HepG2 (cell line): ENCODE measurements at regions not wholly inside any gene's neighbourhood (a gene's known extent, or its start where the extent isn't known, plus 50 kb on each side); places are given as distances from the start of the nearest gene placed in this dataset.

Experiments used
- CREM ChIP-seq, 2 experiments: sonication (generic) in 1 of 2; formaldehyde crosslinking in 1 of 2; IDR thresholded peaks; 2 replicates each; pipeline versions ENCODE4 v1.4.0 to v1.6.1; 2016 to 2020; ENCODE audit warnings: antibody characterized with exemption in 1 of 2, mild to moderate bottlenecking in 1 of 2, missing genetic modification reagents in 1 of 2
- EP300 ChIP-seq, 3 experiments: sonication (generic) in 1 of 3; formaldehyde crosslinking in 1 of 3; IDR thresholded peaks; 2 replicates each; pipeline versions ENCODE4 v1.5.1 to v1.6.1; 2011 to 2020; ENCODE audit warnings: low read depth in 2 of 3, low read length in 2 of 3, borderline replicate concordance in 1 of 3, improper control_type of control experiment in 1 of 3, mild to moderate bottlenecking in 1 of 3, missing genetic modification reagents in 1 of 3, moderate library complexity in 1 of 3
- FOSL1 ChIP-seq: sonication (generic); formaldehyde crosslinking; IDR thresholded peaks from 2 replicates; pipeline ENCODE4 v1.9.0; 2021; ENCODE audit warnings: missing genetic modification reagents, borderline replicate concordance
- GABPB1 ChIP-seq: IDR thresholded peaks from 2 replicates; pipeline ENCODE4 v1.6.1; 2016; ENCODE audit warnings: mild to moderate bottlenecking, missing genetic modification reagents, moderate library complexity, missing compliant biosample characterization
- MIER3 ChIP-seq: IDR thresholded peaks from 2 replicates; pipeline ENCODE4 v1.6.1; 2016; ENCODE audit warnings: missing compliant biosample characterization, borderline replicate concordance
- NFIB ChIP-seq: sonication (generic); formaldehyde crosslinking; IDR thresholded peaks from 2 replicates; pipeline ENCODE4 v1.9.0; 2021; ENCODE audit warnings: missing genetic modification reagents, mild to moderate bottlenecking, borderline replicate concordance
- POLR2AphosphoS5 ChIP-seq: IDR thresholded peaks from 2 replicates; pipeline ENCODE4 v1.6.1; 2012; ENCODE audit warnings: low read depth, low read length
- RAD21 ChIP-seq: fragments of 450-650 bp; formaldehyde crosslinking; IDR thresholded peaks from 2 replicates; pipeline ENCODE4 v1.5.0; 2020; ENCODE audit warnings: mild to moderate bottlenecking
- TOPORS ChIP-seq: sonication (generic); formaldehyde crosslinking; IDR thresholded peaks from 2 replicates; pipeline ENCODE4 v1.8.0; 2023; ENCODE audit warnings: mild to moderate bottlenecking, missing genetic modification reagents
- ZNF282 ChIP-seq: fragments of 450-650 bp; IDR thresholded peaks from 2 replicates; pipeline ENCODE4 v1.6.1; 2018; ENCODE audit not compliant: partially characterized antibody
- ZNF484 ChIP-seq: sonication (generic); formaldehyde crosslinking; IDR thresholded peaks from 2 replicates; pipeline ENCODE4 v1.5.1; 2020; ENCODE audit warnings: mild to moderate bottlenecking, low read depth, missing genetic modification reagents, borderline replicate concordance
- TF ChIP-seq, protein P1 (sequence below): sonication (generic); formaldehyde crosslinking; IDR thresholded peaks from 2 replicates; pipeline ENCODE4 v1.8.1; 2022; ENCODE audit warnings: low read depth, mild to moderate bottlenecking, missing genetic modification reagents
- TF ChIP-seq, protein P2 (sequence below): IDR thresholded peaks from 2 replicates; pipeline ENCODE4 v1.6.1; 2018; ENCODE audit warnings: missing genetic modification reagents
- TF ChIP-seq, protein P3 (sequence below): IDR thresholded peaks from 2 replicates; pipeline ENCODE4 v1.6.1; 2012; ENCODE audit warnings: inconsistent platforms

DNA sequence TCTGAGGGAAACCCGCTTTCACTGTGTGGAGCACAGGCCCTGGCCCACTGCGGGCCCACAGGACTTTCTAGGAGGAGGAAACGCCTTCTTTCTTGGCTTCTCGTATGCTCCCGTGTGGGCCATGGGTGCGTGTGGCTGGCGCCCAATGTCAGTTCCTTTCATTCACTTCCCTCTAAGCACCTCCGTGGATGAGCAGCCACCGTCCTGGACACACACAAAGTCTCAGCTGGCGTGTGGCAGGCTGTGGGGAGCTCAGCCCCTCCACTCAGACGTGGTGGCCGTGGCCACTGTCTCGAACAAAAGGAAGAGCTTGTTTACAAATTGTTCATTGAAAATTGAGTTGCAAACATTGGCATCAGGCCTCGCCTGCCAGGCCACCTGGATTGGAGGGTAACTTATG, 240.0 kb upstream of the SGCG start:
- TF ChIP-seq, protein P1, sequence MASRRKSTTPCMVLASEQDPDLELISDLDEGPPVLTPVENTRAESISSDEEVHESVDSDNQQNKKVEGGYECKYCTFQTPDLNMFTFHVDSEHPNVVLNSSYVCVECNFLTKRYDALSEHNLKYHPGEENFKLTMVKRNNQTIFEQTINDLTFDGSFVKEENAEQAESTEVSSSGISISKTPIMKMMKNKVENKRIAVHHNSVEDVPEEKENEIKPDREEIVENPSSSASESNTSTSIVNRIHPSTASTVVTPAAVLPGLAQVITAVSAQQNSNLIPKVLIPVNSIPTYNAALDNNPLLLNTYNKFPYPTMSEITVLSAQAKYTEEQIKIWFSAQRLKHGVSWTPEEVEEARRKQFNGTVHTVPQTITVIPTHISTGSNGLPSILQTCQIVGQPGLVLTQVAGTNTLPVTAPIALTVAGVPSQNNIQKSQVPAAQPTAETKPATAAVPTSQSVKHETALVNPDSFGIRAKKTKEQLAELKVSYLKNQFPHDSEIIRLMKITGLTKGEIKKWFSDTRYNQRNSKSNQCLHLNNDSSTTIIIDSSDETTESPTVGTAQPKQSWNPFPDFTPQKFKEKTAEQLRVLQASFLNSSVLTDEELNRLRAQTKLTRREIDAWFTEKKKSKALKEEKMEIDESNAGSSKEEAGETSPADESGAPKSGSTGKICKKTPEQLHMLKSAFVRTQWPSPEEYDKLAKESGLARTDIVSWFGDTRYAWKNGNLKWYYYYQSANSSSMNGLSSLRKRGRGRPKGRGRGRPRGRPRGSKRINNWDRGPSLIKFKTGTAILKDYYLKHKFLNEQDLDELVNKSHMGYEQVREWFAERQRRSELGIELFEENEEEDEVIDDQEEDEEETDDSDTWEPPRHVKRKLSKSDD (CRISPR knock-in tag): no peak
- TF ChIP-seq ZNF484 (CRISPR knock-in tag) (no peak), POLR2AphosphoS5 (no peak), FOSL1 (CRISPR knock-in tag) (no peak), ZNF282 (no peak), MIER3 (no peak), CREM (IDR thresholded peaks at IDR 0.05) (no peak), CREM (CRISPR knock-in tag; IDR thresholded peaks at IDR 0.05) (no peak), RAD21 (CRISPR knock-in tag) (no peak), TOPORS (CRISPR knock-in tag) (no peak), EP300 (IDR thresholded peaks at IDR 0.05; ENCODE audit: low read depth in 2 of 2, low read length in 2 of 2) (no peak), EP300 (CRISPR knock-in tag; IDR thresholded peaks at IDR 0.05; ENCODE audit: borderline replicate concordance) (no peak), GABPB1 (no peak), NFIB (CRISPR knock-in tag) (no peak)
- TF ChIP-seq, protein P2, sequence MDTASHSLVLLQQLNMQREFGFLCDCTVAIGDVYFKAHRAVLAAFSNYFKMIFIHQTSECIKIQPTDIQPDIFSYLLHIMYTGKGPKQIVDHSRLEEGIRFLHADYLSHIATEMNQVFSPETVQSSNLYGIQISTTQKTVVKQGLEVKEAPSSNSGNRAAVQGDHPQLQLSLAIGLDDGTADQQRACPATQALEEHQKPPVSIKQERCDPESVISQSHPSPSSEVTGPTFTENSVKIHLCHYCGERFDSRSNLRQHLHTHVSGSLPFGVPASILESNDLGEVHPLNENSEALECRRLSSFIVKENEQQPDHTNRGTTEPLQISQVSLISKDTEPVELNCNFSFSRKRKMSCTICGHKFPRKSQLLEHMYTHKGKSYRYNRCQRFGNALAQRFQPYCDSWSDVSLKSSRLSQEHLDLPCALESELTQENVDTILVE: no peak
- TF ChIP-seq, protein P3, sequence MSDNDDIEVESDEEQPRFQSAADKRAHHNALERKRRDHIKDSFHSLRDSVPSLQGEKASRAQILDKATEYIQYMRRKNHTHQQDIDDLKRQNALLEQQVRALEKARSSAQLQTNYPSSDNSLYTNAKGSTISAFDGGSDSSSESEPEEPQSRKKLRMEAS: no peak
